OCI-LY7 (cell line): ENCODE measurements at regions not wholly inside any gene's neighbourhood (a gene's known extent, or its start where the extent isn't known, plus 50 kb on each side); places are given as distances from the start of the nearest gene placed in this dataset.

Experiments used
- BruUV-seq: library from RNA; stranded (reverse); fragments of 400-500 nt; replicated peaks from 2 replicates; lab custom pipeline; 2021; lab: Mats Ljungman, UMichigan
- CTCF ChIA-PET: fragments of 300-600 bp; sonication (Branson Sonifier 250); formaldehyde crosslinking; loops from one replicate; lab custom pipeline; 2022; ENCODE audit warnings: antibody characterized with exemption; ENCODE audit not compliant: unreplicated experiment; lab: Charles Lee
- POLR2A ChIA-PET: fragments of 300-600 bp; sonication (Branson Sonifier 250); formaldehyde crosslinking; loops from one replicate; lab custom pipeline; 2022; ENCODE audit warnings: antibody characterized with exemption; lab: Charles Lee
- DNase-seq: peaks from one replicate; pipeline ENCODE4 v3.0.0-alpha.2; 2015; ENCODE audit warnings: low spot score
- H2AFZ ChIP-seq: fragments of 200-600 bp; sonication (generic), shearing (Covaris generic); 2 replicates; pipeline ENCODE4 v1.6.1; 2014; ENCODE audit warnings: mild to moderate bottlenecking, antibody characterized with exemption, low read length, moderate library complexity
- H3K27ac ChIP-seq: fragments of 200-600 bp; sonication (generic); 2 replicates; pipeline ENCODE4 v1.5.1; 2014; ENCODE audit warnings: mixed run types, low read depth, mild to moderate bottlenecking, moderate library complexity, low read length, inconsistent platforms; ENCODE audit not compliant: poor library complexity, severe bottlenecking
- H3K36me3 ChIP-seq: fragments of 200-600 bp; sonication (generic); 2 replicates; pipeline ENCODE4 v1.6.1; 2014; ENCODE audit warnings: mild to moderate bottlenecking, antibody characterized with exemption, low read length, moderate library complexity, mixed read lengths; ENCODE audit not compliant: insufficient read depth
- H3K4me1 ChIP-seq: fragments of 200-600 bp; sonication (generic); 2 replicates; pipeline ENCODE4 v1.5.1; 2014; ENCODE audit warnings: mild to moderate bottlenecking, low read length; ENCODE audit not compliant: insufficient read depth, poor library complexity, severe bottlenecking
- H3K4me2 ChIP-seq: fragments of 200-600 bp; sonication (generic); 2 replicates; pipeline ENCODE4 v1.6.1; 2014; ENCODE audit warnings: mild to moderate bottlenecking, low read length
- H3K4me3 ChIP-seq: fragments of 200-600 bp; sonication (generic); 2 replicates; pipeline ENCODE4 v1.5.1; 2014; ENCODE audit warnings: mild to moderate bottlenecking, low read depth, low read length; ENCODE audit not compliant: poor library complexity, severe bottlenecking
- H3K79me2 ChIP-seq: fragments of 200-600 bp; sonication (generic); 2 replicates; pipeline ENCODE4 v1.6.1; 2016; ENCODE audit warnings: low read depth, mild to moderate bottlenecking, low read length, moderate library complexity, mixed read lengths; ENCODE audit not compliant: insufficient read depth
- H3K9me2 ChIP-seq: fragments of 200-600 bp; sonication (generic); 2 replicates; pipeline ENCODE4 v1.6.1; 2016; ENCODE audit warnings: mild to moderate bottlenecking, low read length, mixed read lengths; ENCODE audit not compliant: insufficient read depth
- H3K9me3 ChIP-seq: fragments of 200-600 bp; sonication (generic); 2 replicates; pipeline ENCODE4 v1.6.1; 2014; ENCODE audit warnings: mild to moderate bottlenecking, mixed run types, low read length, mixed read lengths
- H4K20me1 ChIP-seq: fragments of 200-600 bp; sonication (generic); 2 replicates; pipeline ENCODE4 v1.6.1; 2014; ENCODE audit warnings: mild to moderate bottlenecking, antibody characterized with exemption, low read length, moderate library complexity, mixed read lengths; ENCODE audit not compliant: insufficient read depth
- EZH2phosphoT487 ChIP-seq: fragments of 200-600 bp; sonication (generic); IDR thresholded peaks from 2 replicates; pipeline ENCODE4 v1.6.1; 2018; ENCODE audit warnings: low read depth, borderline replicate concordance, mild to moderate bottlenecking, mixed run types, antibody characterized with exemption, low read length, moderate library complexity, mixed read lengths
- intact Hi-C: fragments of 100-400 bp; cut with micrococcal nuclease; formaldehyde crosslinking; loops from one replicate; pipeline ENCODE4 v1.10.0; 2022; ENCODE audit not compliant: unreplicated experiment
- TF ChIP-seq, protein P1 (sequence below): fragments of 200-600 bp; sonication (generic); conservative IDR thresholded peaks from 2 replicates; pipeline ENCODE4 v1.5.1; 2014; ENCODE audit warnings: mild to moderate bottlenecking, antibody characterized with exemption, low read length, moderate library complexity, mixed read lengths

DNA sequence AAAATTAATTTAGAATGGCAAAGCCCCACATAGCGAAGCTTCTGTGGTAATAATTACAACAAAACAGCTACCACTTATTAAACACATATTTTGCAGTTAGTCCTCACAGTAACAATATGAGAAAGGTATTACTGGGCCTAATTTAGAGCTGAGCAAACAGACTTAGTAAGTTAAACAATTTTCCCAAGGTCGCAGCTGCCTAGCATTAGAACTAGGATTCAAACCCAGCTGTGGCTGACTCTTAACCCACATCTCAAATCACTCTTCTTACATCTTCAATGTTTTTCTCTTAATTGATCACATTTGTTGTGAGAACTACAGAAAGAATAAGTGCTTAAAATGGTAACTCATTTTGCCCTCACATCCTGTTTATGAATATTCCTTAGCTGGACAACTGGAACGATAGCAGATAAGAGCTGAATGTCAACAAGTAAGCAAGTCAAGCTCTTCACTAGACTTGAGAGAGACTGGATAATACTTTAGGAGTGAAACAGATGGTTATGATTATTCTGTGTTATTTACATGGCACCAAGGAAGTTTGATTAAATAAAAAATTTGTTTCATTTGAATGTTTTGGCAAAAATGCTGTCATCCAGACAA, 59.4 kb upstream of the TMEM17 start:
- ChIA-PET CTCF (no interaction called here), POLR2A (interaction anchor here (0.6 kb wide), 2 partner anchors 10 to 90 kb away, joined by 3 read pairs; no protein-coding TSS in a partner anchor)
- Histone ChIP-seq H3K36me3 (no peaks in the 10 kb centered on the region), H3K27ac (no peak overlapping the region), H4K20me1 (no peaks in the 10 kb centered on the region), H3K79me2 (no peaks in the 10 kb centered on the region), H3K9me2 (no peaks in the 10 kb centered on the region), H3K4me2 (no peak overlapping the region), H3K4me1 (no peaks in the 10 kb centered on the region), H3K9me3 (no peaks in the 10 kb centered on the region), H3K4me3 (no peak overlapping the region), H2AFZ (no peak overlapping the region)
- no TSS peak for BruUV-seq
- no peak for DNase-seq
- intact Hi-C loops = no loop called here
- no peak for TF ChIP-seq EZH2phosphoT487
- TF ChIP-seq, protein P1, sequence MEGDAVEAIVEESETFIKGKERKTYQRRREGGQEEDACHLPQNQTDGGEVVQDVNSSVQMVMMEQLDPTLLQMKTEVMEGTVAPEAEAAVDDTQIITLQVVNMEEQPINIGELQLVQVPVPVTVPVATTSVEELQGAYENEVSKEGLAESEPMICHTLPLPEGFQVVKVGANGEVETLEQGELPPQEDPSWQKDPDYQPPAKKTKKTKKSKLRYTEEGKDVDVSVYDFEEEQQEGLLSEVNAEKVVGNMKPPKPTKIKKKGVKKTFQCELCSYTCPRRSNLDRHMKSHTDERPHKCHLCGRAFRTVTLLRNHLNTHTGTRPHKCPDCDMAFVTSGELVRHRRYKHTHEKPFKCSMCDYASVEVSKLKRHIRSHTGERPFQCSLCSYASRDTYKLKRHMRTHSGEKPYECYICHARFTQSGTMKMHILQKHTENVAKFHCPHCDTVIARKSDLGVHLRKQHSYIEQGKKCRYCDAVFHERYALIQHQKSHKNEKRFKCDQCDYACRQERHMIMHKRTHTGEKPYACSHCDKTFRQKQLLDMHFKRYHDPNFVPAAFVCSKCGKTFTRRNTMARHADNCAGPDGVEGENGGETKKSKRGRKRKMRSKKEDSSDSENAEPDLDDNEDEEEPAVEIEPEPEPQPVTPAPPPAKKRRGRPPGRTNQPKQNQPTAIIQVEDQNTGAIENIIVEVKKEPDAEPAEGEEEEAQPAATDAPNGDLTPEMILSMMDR = no peak

DNA sequence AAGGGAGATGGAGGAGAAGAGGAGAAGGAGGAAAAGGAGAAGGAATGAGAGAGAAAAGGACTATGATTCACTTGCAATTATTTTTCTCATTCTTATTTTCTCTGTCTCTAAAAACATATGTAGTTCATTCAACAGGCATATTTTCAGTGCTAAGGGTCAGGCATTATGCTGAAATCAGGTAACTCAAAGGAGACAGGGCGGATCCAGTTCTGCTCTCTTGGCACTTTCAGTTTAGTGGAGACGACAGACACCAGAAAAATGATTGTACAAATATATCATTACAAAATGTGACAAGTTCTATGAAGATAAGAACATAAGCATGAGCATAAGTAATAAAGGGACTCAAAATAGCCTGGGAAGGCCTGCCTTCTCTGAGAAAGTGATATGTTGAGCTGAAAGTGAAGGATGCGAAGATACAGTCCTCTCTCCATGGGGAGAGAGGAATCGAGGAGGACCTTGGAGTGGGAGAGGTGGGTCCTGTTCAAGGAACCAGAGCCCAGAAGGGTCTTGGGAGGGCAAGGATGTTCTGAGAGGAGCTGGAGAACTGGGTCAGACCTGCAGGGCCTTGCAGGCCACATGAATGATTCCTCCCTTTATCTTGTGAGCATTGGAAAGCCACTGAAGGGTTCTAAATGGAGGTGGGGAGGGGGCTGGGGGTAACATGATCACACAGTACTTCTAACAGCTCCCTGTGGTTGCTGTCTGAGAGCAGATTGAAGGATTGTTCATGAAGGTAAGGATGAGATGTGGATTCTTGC, 58.6 kb upstream of the TMEM17 start:
- CTCF ChIA-PET = no interaction called here

More for the DNA sequence above, 58.6 kb upstream of the TMEM17 start:
- DNase-seq = no peak
- BruUV-seq = no TSS peak
- Histone ChIP-seq H3K9me3 (no peaks in the 10 kb centered on the region), H3K4me2 (no peak overlapping the region), H3K27ac (no peak overlapping the region), H3K4me3 (no peak overlapping the region), H3K79me2 (no peaks in the 10 kb centered on the region), H3K9me2 (no peaks in the 10 kb centered on the region), H3K36me3 (no peaks in the 10 kb centered on the region), H3K4me1 (no peaks in the 10 kb centered on the region), H2AFZ (no peak overlapping the region), H4K20me1 (no peaks in the 10 kb centered on the region)
- intact Hi-C loops = no loop called here
- no peak for TF ChIP-seq EZH2phosphoT487
- TF ChIP-seq, protein P1 = no peak
- POLR2A ChIA-PET = interaction anchor here (0.6 kb wide), 2 partner anchors 91 to 698 kb away, joined by 3 read pairs; no protein-coding TSS in a partner anchor
